Mesendoderm (in vitro differentiated cells): ENCODE measurements at regions not wholly inside any gene's neighbourhood (a gene's known extent, or its start where the extent isn't known, plus 50 kb on each side); places are given as distances from the start of the nearest gene placed in this dataset.
A peak's percentile ranks its signal among the peaks of the same experiment; 100 is the strongest.

ENCODE experiments used
- DNase-seq: peaks from one replicate; pipeline ENCODE4 v3.0.0; 2013
- H2AK5ac ChIP-seq: 2 replicates; pipeline ENCODE4 v1.6.1; 2013; ENCODE audit warnings: low read length, inconsistent platforms
- H2BK120ac ChIP-seq: 2 replicates; pipeline ENCODE4 v1.6.1; 2013; ENCODE audit warnings: low read depth, mild to moderate bottlenecking, low read length, moderate library complexity, mixed read lengths
- H2BK15ac ChIP-seq: replicated peaks from 2 replicates; pipeline ENCODE4 v1.6.1; 2013; ENCODE audit warnings: low read depth, mild to moderate bottlenecking, moderate library complexity
- H2BK5ac ChIP-seq: 2 replicates; pipeline ENCODE4 v1.6.1; 2013; ENCODE audit warnings: low read length, inconsistent platforms
- H3K18ac ChIP-seq: 2 replicates; pipeline ENCODE4 v1.6.1; 2013; ENCODE audit warnings: mild to moderate bottlenecking, low read length, mixed read lengths
- H3K23ac ChIP-seq: one replicate; pipeline ENCODE4 v1.6.1; 2013; ENCODE audit warnings: low read length
- H3K27ac ChIP-seq: 2 replicates; pipeline ENCODE4 v1.5.1; 2013; ENCODE audit warnings: low read depth, mild to moderate bottlenecking, inconsistent platforms, low read length, moderate library complexity
- H3K27me3 ChIP-seq: 2 replicates; pipeline ENCODE4 v1.6.1; 2013; ENCODE audit warnings: low read length, control low read depth, mild to moderate bottlenecking, inconsistent platforms; ENCODE audit not compliant: insufficient read depth, poor library complexity
- H3K36me3 ChIP-seq: 2 replicates; pipeline ENCODE4 v1.6.1; 2013; ENCODE audit warnings: low read length, inconsistent platforms; ENCODE audit not compliant: control insufficient read depth, insufficient read depth
- H3K4ac ChIP-seq: one replicate; pipeline ENCODE4 v1.6.1; 2013; ENCODE audit warnings: low read depth, mild to moderate bottlenecking, low read length, moderate library complexity
- H3K4me1 ChIP-seq: 2 replicates; pipeline ENCODE4 v1.6.1; 2013; ENCODE audit warnings: low read depth, low read length, inconsistent platforms; ENCODE audit not compliant: control insufficient read depth
- H3K4me2 ChIP-seq: 2 replicates; pipeline ENCODE4 v1.6.1; 2013; ENCODE audit warnings: low read length
- H3K4me3 ChIP-seq: 2 replicates; pipeline ENCODE4 v1.5.1; 2013; ENCODE audit warnings: mild to moderate bottlenecking, low read length
- H3K56ac ChIP-seq: one replicate; pipeline ENCODE4 v1.6.1; 2013; ENCODE audit warnings: low read length
- H3K79me1 ChIP-seq: 2 replicates; pipeline ENCODE4 v1.6.1; 2013; ENCODE audit warnings: low read length, inconsistent platforms
- H3K79me2 ChIP-seq: 2 replicates; pipeline ENCODE4 v1.6.1; 2013; ENCODE audit warnings: mild to moderate bottlenecking, low read length; ENCODE audit not compliant: control insufficient read depth, insufficient read depth
- H3K9ac ChIP-seq: 2 replicates; pipeline ENCODE4 v1.6.1; 2013; ENCODE audit warnings: low read length, inconsistent platforms
- H4K5ac ChIP-seq: one replicate; pipeline ENCODE4 v1.6.1; 2013; ENCODE audit warnings: low read length
- H4K8ac ChIP-seq: one replicate; pipeline ENCODE4 v1.6.1; 2013; ENCODE audit warnings: low read depth, mild to moderate bottlenecking, control low read depth, low read length, moderate library complexity
- WGBS: extraction: QIAGEN DNeasy Blood & Tissue Kit; methylation state at CpG from one replicate; pipeline ENCODE4 v1.1.7; 2013; ENCODE audit warnings: low lambda C conversion rate, missing lambda C conversion rate; ENCODE audit not compliant: insufficient coverage; ENCODE audit errors: extremely low coverage; 5-methylcytosine and 5-hydroxymethylcytosine counted together

DNA sequence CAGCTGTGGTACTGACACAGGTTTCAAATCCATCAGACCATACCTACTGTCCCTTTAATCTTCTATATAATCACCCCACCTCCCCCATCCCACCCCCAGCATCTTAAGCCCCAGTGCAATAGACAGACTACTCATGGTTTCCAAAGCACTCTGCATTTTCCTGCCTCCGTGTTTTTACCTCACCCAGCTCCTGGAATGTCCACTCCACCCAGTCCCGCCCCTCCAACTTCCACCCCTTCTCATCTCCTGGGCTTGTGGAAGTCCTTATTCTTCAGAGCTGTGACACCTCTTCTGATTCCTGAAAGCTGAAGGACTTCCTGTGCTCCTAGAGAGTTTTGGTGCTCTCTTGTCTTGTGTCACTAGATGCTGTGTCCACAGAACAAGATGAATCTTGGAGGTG, 94.3 kb downstream of the EFNB1 start:
- no peaks in the 10 kb centered on the region for H3K36me3 ChIP-seq
- H3K4me3 ChIP-seq = no peak overlapping the region
- H3K18ac ChIP-seq = no peak overlapping the region
- no peaks in the 10 kb centered on the region for H3K27me3 ChIP-seq
- no peak overlapping the region for H2BK120ac ChIP-seq
- H3K27ac ChIP-seq = no peak overlapping the region
- no peak overlapping the region for H3K23ac ChIP-seq
- no peaks in the 10 kb centered on the region for H3K4me1 ChIP-seq
- no peaks in the 10 kb centered on the region for H3K79me1 ChIP-seq
- no peak overlapping the region for H4K8ac ChIP-seq
- H3K4me2 ChIP-seq = no peak overlapping the region
- H2BK5ac ChIP-seq = no peak overlapping the region
- no peak overlapping the region for H3K9ac ChIP-seq
- no peak overlapping the region for H2BK15ac ChIP-seq
- no peak overlapping the region for H4K5ac ChIP-seq
- DNase-seq = no peak
- no peaks in the 10 kb centered on the region for H3K79me2 ChIP-seq
- H3K4ac ChIP-seq = no peak overlapping the region
- H2AK5ac ChIP-seq = no peak overlapping the region
- WGBS = no CpG with 5 or more reads among the region's 2 CpGs
- no peak overlapping the region for H3K56ac ChIP-seq

GRCh38 chrX:68922013-68922412, 93.2 kb downstream of the EFNB1 start:
- Histone ChIP-seq H3K9ac (no peak overlapping the region), H2AK5ac (no peak overlapping the region), H4K5ac (no peak overlapping the region), H3K4me3 (no peak overlapping the region), H3K27me3 (no peaks in the 10 kb centered on the region), H3K79me1 (no peaks in the 10 kb centered on the region), H2BK15ac (no peak overlapping the region), H4K8ac (no peak overlapping the region), H3K18ac (no peak overlapping the region), H3K27ac (no peak overlapping the region), H3K56ac (no peak overlapping the region), H2BK120ac (no peak overlapping the region), H3K23ac (no peak overlapping the region), H3K4ac (no peak overlapping the region), H3K4me1 (no peaks in the 10 kb centered on the region), H3K79me2 (no peaks in the 10 kb centered on the region), H3K36me3 (no peaks in the 10 kb centered on the region), H3K4me2 (no peak overlapping the region), H2BK5ac (no peak overlapping the region)
- DNase-seq = no peak
- no CpG with 5 or more reads among the region's 6 CpGs for WGBS

DNA sequence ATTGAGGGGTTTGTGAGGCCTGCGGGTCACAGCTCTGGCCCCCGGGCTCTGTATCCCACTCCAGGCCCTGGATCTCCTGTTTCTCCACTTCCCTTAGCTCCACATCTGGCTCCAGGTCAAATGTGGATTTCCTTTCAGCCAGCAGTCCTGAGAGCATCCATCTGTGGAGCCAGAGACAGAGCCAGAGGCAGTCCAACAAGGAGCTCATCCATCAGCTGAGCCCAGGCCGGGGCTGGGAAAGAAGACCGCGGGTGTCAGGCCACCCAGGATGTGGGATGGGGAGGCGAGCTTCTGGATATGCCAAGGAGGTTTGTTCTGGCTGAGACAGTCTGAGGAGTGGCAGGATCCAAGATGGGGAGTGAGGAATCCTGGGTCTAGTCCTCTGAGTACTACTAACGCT, 91.7 kb downstream of the EFNB1 start:
- Histone ChIP-seq H3K56ac (no peak overlapping the region), H4K5ac (no peak overlapping the region), H3K4me2 (no peak overlapping the region), H2BK5ac (no peak overlapping the region), H3K79me2 (no peaks in the 10 kb centered on the region), H3K4me3 (no peak overlapping the region), H3K4me1 (no peaks in the 10 kb centered on the region), H3K79me1 (no peaks in the 10 kb centered on the region), H3K27ac (no peak overlapping the region), H3K9ac (no peak overlapping the region), H3K4ac (no peak overlapping the region), H2BK15ac (no peak overlapping the region), H3K36me3 (no peaks in the 10 kb centered on the region), H2BK120ac (no peak overlapping the region), H4K8ac (no peak overlapping the region), H3K18ac (no peak overlapping the region), H3K27me3 (no peaks in the 10 kb centered on the region), H2AK5ac (no peak overlapping the region), H3K23ac (no peak overlapping the region)
- WGBS = no CpG with 5 or more reads among the region's 7 CpGs
- DNase-seq = no peak

DNA sequence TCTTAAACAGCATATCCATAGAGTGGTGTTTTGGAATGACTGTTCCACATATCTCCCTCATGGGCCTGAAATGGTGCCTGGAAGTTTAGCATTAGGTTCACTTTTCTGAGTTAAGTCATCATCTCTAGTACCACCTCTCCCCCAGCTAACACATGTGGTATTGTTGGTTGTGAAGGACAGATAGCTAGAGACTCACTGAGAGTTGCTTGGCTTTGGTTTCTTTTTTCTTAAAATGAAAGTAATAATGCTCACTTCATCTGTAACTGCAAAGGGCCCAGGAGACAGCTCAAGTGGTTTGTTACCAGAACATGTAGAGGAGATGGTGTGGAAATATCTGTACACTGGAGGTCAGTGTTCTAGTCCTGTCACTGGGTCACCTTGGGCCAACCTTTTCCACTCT, 90.9 kb downstream of the EFNB1 start:
- H3K4me1 ChIP-seq = no peaks in the 10 kb centered on the region
- no peak for DNase-seq

DNA sequence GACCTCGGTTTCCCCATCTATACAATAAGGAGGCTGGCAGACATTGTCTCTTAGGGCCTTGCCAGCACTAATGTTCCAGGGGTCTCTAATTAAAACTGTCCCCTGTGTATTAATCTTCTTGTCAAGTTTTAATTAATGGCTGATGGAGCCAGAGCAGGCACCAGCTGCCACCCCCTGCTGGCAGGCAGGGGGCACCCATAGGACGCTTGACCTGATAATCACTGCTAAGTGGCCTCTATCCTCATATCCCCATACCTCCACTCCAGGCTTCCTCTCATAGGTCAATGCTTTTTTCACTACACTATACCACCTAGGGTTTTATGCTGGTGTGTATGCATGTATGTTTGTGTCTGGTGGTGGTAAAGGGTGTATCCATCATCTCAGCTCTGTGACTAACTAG, 89.4 kb downstream of the EFNB1 start:
- no CpG with 5 or more reads among the region's 2 CpGs for WGBS
- no peaks in the 10 kb centered on the region for H3K36me3 ChIP-seq

More for the DNA sequence above, 90.9 kb downstream of the EFNB1 start:
- Histone ChIP-seq H4K8ac (no peak overlapping the region), H3K4me3 (no peak overlapping the region), H2BK120ac (no peak overlapping the region), H3K4ac (no peak overlapping the region), H2BK15ac (no peak overlapping the region), H3K27me3 (no peaks in the 10 kb centered on the region), H3K4me2 (no peak overlapping the region), H3K56ac (no peak overlapping the region), H4K5ac (no peak overlapping the region), H3K18ac (no peak overlapping the region), H2AK5ac (no peak overlapping the region), H3K27ac (no peak overlapping the region), H2BK5ac (no peak overlapping the region), H3K36me3 (no peaks in the 10 kb centered on the region), H3K79me1 (no peaks in the 10 kb centered on the region), H3K9ac (no peak overlapping the region), H3K79me2 (no peaks in the 10 kb centered on the region), H3K23ac (no peak overlapping the region)

DNA sequence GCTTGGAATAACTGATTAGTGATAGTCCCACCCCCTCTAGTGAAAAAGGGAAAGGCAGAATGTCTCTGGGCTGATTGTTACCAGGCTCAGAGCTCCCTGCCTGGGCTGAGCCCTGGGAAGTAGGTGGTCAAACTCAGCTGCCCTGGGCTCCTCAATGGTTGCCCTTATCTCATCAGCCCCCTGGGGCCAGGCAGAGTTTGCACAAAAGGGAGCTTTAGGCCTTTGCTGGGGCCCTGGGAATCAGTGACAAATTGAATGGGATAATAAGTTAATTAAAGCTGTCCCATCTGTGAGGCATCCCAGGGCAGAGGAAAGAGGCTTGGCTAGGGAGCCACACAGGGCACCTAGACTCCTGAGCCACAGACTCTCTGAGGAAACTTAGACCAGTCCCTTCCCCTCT, 89.0 kb downstream of the EFNB1 start:
- Histone ChIP-seq H3K9ac (no peak overlapping the region), H2AK5ac (no peak overlapping the region), H3K79me2 (no peaks in the 10 kb centered on the region), H3K4me1 (no peaks in the 10 kb centered on the region), H4K5ac (no peak overlapping the region), H3K4ac (no peak overlapping the region), H4K8ac (no peak overlapping the region), H2BK15ac (no peak overlapping the region), H3K18ac (no peak overlapping the region), H3K36me3 (no peaks in the 10 kb centered on the region), H3K4me2 (no peak overlapping the region), H3K4me3 (no peak overlapping the region), H3K27me3 (no peaks in the 10 kb centered on the region), H2BK5ac (no peak overlapping the region), H3K79me1 (no peaks in the 10 kb centered on the region), H2BK120ac (no peak overlapping the region), H3K27ac (no peak overlapping the region), H3K56ac (no peak overlapping the region), H3K23ac (no peak overlapping the region)
- peak; percentile 28 for DNase-seq

More for the DNA sequence above, 89.4 kb downstream of the EFNB1 start:
- H3K79me1 ChIP-seq = no peaks in the 10 kb centered on the region
- H4K5ac ChIP-seq = no peak overlapping the region
- H3K4me2 ChIP-seq = no peak overlapping the region
- H2BK5ac ChIP-seq = no peak overlapping the region
- H2AK5ac ChIP-seq = no peak overlapping the region
- H2BK120ac ChIP-seq = no peak overlapping the region
- no peak overlapping the region for H4K8ac ChIP-seq
- H3K27ac ChIP-seq = no peak overlapping the region
- no peak overlapping the region for H2BK15ac ChIP-seq
- H3K4me1 ChIP-seq = no peaks in the 10 kb centered on the region
- no peaks in the 10 kb centered on the region for H3K79me2 ChIP-seq
- H3K23ac ChIP-seq = no peak overlapping the region
- no peak overlapping the region for H3K56ac ChIP-seq
- H3K27me3 ChIP-seq = no peaks in the 10 kb centered on the region
- H3K4me3 ChIP-seq = no peak overlapping the region
- no peak for DNase-seq
- H3K9ac ChIP-seq = no peak overlapping the region
- no peak overlapping the region for H3K4ac ChIP-seq
- H3K18ac ChIP-seq = no peak overlapping the region
